GM21825 (cell line): ENCODE measurements at regions not wholly inside any gene's neighbourhood (a gene's known extent, or its start where the extent isn't known, plus 50 kb on each side); places are given as distances from the start of the nearest gene placed in this dataset.
"Not testable (repeated sequence)": the region's sequence is repeated elsewhere in the genome, so short reads cannot be mapped to it uniquely, and the experiment has no call there.

ENCODE experiments used
- ATAC-seq: cut with Tn5 transposase; IDR thresholded peaks from one replicate; pipeline ENCODE4 v1.9.1; 2021; ENCODE audit warnings: mild to moderate bottlenecking, moderate library complexity; ENCODE audit not compliant: unreplicated experiment

DNA sequence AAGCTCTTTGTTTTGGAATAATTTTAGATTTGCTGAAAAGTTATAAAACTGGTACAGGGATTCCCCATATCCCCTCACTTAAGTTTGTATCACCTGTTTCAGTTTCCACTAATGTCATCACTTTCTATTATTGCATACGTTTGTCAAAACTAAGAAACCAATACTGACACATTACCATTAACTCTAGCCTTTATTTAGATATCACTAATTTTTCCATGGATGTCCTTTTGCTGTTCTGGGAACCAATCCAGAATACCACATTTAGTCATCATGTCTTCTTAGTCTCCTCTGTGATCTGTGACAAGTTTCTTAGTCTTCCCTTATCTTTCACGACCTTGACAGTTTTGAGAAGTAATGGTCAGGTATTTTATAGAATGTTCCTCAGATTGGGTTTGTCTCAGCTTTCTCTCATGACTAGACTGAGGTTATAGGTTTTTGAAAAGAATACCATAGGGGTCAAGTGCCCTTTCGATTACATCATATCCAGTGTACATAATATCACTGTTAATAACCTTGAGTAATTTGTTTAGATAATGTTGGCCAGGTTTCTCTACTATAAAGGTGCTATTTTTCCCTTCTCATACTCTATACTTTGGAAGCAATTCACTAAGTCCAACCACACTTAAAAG lies 51.9 kb upstream of the NMUR2 start:
- ATAC-seq = no peak

DNA sequence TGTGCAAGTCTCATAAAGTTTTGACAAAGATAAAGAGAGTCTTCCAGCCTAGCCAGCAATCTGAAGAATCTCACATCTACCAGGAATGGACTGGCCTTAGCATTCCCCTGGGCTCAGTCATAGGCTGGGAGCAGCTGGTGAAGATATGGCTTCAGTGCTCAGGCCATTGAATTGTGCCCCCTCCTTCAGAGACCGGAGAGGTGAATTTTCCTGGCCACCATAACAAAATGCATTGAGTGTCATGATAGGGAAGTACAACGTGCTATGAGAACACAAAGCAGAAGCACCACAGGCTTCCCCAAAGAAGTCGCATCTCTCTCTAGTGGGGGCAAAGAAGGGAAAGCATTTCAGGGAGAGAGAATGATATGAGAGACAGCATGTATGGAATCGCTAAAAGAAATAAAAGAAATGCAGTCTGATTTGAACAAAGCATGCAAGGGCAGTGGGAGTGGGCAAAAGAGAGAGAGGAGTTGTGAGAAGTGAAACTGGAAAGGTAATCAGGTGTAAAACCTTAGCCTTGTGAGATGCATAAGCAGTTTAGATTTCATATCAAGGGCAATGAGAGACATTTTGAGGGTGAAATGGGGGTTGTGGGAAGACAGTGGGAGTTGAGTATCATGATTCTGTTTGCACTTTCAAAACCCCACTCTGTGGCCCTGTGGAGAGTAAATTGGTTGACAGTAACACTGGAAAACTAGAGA lies 57.1 kb upstream of the NMUR2 start:
- ATAC-seq = peak; percentile 85

DNA sequence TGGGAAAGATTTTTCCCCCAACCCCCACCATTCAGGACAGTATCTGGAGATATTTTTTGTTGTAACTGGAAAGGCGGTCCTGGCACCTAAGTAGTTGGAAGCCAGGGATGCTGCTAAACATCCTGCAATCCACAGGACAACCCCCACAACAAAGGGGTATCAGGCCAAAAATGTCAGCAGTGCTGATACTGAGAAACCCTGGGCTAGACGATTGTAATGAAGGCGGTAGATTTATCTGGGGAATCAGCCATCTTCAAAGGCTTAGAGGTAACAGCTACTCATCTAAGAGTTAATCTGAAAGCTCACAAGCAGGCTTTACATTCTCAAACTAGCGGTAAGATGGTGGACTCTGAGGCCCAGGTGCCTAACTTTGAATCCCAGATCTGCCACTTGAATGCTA lies 59.0 kb upstream of the NMUR2 start:
- no peak for ATAC-seq

DNA sequence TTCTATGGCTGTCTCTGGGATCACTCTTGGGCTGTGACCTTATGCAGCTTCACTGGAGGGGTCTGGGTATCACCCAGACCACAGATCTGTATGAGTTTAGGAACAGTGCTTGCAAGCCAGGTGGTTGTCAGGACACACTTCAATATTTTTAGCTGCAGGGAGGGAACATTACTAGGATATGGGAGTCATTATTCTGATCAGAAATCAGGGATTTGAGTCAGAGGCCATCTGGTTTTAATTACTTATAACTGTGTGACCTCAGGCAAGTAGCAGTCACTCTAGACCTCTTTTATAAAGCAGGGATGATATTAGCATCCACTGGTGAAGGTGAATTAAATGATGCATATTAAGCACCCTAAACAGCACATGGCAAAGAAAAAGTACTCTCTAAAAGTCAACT lies 60.1 kb upstream of the NMUR2 start:
- ATAC-seq = no peak

- no peak for ATAC-seq
Observed at GRCh38 chr5:152466085-152466745, 61.1 kb upstream of the NMUR2 start.

DNA sequence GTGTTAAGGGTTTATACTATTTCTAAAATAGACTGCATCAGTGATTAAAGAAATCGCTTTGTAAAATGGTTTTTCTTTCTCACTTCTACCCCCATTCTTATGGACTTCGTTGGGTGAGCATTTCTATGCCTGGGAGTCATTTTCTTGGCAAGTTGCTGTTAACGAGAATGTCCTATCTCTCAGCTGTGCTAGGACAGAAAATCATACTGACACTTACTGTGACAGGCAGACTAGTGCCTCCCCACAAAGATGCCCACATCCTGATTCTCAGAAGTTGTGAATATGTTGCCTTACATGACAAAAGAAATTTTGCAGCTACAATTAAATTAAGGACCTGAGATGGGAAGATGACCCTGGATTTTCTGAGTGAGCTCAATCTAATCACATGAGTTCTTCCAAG lies 65.1 kb upstream of the NMUR2 start:
- ATAC-seq = no peak

DNA sequence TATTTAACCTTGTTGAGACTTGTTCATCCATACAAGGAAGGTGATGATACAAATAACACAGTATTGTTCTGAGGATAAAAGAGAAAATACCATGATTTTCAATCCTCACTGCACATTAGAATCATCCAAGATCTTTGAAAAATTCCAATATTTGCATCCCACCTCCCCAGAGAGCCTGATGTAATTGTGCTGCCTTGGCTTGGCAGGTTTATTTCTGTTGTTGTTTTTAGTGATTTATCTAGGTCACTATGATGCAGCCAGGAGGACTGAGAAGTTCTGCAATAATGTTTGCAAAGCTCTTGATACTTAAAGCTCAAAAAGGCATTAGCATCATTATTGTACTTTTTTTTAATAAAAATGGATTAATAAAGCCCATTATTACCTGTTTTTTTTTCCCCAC lies 67.0 kb upstream of the NMUR2 start:
- ATAC-seq = no peak

DNA sequence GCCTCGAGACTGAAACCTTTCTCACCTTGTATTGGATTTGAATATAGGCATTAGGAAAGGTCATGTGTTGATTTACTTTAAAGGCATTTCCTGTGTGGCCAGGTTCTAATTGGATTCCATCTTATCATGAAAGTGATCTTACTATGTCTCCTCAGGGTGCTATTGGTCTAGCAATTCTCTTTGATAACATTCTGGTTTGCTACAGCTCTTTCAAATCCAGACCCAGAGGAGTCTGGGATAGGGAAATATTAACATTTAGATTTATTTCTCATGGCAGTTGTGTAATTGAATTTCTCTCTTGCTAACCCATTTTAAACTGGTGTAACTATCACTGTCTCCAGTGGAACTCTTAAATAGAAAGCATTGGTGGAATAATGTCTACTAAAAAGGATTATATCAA lies 69.9 kb upstream of the NMUR2 start:
- ATAC-seq = no peak

GRCh38 chr5:152477536-152477935 lies 72.5 kb upstream of the NMUR2 start:
- no peak for ATAC-seq

GRCh38 chr5:152479866-152480265 lies 74.8 kb upstream of the NMUR2 start:
- ATAC-seq = not testable (repeated sequence)

DNA sequence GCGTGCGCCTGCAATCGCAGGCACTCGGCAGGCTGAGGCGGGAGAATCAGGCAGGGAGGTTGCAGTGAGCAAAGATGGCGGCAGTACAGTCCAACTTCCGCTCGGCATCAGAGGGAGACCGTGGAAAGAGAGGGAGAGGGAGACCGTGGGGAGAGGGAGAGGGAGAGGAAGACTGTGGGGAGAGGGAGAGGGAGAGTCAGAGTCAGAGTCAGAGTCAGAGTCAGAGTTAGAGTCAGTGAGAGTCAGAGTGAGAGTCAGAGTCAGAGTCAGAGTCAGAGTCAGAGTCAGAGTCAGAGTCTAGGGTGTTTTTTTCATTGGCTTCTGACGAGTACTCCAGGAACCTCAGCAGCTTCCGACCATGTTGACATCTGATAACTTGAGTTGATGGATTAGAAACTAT lies 75.6 kb upstream of the NMUR2 start:
- peak; percentile 68 for ATAC-seq

DNA sequence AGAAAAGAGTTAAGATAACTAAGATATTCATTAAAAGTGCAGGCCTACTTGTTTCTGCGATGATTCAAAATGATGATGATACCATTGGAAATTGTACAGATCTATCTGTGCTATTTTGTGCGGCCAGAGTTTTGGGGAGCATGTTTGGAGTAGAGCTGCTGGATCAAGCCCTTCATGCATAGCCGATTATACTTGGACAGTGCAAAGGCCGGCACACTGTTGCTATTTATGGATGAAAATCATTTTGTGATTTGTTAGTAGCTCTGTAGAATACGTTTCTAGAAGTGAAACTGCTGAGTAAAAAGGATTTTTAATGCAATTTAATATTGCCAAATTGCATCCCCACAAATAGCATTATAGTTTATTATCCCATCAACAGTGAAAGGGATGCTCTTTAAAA lies 82.1 kb upstream of the NMUR2 start:
- ATAC-seq = no peak

DNA sequence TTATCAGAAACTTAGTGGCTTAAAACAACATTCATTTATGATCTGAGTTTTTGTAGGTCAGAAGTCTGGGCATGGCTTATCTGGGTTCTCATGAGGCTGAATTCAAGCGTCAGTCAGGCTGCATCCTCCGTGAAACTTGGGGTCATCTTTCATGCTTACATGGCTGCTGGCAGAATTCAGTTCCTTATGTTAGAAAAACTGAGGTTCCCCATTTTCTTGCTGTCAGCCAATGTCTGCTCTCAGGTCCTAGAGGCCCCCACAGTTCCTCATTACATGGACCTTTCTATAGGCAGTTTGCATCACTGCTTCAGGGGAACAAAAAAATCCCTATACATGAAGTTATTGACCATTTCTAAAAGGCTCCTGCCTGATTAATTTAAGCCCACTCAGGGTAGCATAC lies 83.8 kb upstream of the NMUR2 start:
- ATAC-seq = no peak

- no peak for ATAC-seq
Observed at GRCh38 chr5:152499814-152500535, 94.9 kb upstream of the NMUR2 start.

DNA sequence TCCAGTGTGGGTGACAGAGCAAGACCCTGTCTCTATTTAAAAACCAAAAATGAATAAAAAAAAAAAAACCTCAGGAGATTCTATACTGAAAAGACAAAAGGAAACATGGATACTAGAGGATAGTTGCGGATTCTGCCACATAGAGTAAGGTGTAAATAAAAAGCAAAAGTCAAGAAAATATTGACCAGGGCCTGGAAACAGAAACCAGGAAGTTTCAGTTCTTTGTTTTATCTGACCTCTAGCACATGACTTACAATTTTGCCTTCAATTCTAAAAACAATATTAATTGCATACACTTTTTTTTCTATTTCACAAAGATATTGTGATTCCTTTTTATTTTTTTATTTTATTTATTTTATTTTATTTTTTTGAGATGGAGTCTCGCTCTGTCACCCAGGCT lies 96.2 kb upstream of the NMUR2 start:
- ATAC-seq = no peak

- ATAC-seq = no peak
Observed at GRCh38 chr5:152503206-152503605, 98.1 kb upstream of the NMUR2 start.

- ATAC-seq = peak; percentile 84
Observed at GRCh38 chr5:152505442-152506042, 100.5 kb upstream of the NMUR2 start.

- no peak for ATAC-seq
Observed at GRCh38 chr5:152511120-152511519, 106.0 kb upstream of the NMUR2 start.

DNA sequence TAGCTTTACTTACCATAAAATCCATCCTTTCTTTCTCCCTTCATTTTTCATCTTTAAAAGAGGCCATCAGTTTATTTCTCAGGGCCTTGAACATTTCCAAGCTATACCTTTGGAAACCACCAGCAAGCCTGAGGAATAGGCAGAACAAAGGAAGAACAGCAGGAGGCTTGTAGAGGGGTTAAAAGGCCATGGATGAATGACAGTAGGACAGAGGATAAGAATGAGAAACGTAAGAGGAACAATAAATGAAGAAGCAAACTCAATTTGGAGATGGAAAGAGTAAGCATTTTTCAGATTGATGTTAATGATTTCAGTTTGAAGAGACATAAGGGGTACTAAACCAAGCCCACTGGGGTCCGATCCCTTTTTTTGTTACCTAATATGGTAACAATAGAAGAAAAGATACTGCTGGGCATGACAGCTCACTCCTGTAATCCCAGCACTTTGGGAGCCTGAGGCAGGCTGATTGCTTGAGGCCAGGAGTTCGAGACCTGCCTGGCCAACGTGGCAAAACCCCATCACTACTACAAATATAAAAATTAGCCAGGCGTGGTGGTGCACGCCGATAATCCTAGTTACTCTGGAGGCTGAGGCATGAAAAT lies 106.6 kb upstream of the NMUR2 start:
- ATAC-seq = no peak

DNA sequence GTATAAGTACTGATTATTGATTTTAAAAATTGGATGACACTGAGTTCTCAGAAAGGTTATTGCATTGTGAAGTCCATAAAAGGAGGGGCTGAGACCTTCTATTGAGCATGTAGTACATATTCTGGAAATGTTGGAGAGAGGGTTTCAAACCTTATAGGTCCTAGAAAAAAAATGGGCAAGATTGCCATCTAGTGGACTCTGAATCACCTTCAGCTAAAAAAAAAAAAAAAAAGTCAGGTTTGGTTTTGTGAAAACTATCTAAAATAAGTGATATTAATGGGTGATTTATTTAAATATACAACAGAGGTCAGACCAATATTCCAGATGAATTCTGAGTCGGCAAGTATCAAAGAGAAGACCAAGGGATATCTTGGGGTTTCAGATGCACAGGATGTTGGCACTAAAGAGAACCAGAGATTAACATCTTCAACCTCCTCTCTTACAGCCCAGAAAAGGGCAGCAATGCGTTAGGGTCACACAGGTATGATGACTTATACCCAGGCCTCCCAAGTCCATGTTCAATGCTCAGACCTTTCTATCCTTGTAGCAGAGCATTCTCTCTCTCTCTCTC lies 109.8 kb upstream of the NMUR2 start:
- ATAC-seq = no peak

DNA sequence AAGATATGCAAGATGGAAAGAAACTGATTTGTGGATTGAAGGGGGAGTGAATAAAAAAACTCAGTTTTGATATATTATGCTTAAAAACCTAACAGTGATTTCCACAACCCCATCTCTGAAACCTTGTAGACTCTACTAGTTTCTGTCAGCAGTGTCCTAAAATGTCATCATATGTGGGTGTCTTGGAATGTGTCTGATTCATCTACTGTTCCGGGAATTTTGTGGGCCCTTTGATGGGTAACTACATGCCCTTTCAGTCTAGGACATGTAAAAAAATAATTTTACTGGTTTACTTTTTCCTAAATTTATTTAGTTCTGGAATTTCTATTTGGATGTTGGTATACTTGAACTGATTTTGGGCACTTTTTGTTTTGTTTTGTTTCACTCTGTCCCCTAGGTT lies 118.9 kb upstream of the NMUR2 start:
- no peak for ATAC-seq
